ENCODE measurements at regions not wholly inside any gene's neighbourhood (a gene's known extent, or its start where the extent isn't known, plus 50 kb on each side); places are given as distances from the start of the nearest gene placed in this dataset.

DNA sequence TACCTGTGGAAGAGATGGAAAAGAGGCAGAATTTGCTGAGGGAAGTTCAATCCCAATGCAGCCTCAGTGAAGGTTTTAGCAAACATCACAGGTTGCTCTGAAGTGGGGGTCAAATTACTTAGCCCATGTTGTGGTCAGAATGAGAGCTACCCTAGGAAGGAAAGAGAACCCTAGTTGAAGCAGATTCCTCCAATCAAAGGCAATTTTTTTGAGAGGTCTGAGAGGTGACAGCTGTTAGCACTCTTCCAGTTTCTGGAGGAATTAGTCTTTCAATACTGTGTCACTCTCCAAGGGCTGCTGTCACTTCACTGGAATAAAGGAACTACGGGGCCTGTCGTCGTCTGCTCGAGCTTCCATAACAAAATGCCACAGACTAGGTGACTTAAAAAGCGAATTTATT, 584.2 kb upstream of the DPPA4 start:
- TF ChIP-seq CTCF (conservative IDR thresholded peaks at IDR 0.05; ENCODE audit: low read depth, low read length) (no peak), EZH2phosphoT487 (IDR thresholded peaks at IDR 0.05; ENCODE audit: borderline replicate concordance, low read length) (no peak)

All from PC-3 (cell line).